WI38 (cell line): ENCODE measurements at regions not wholly inside any gene's neighbourhood (a gene's known extent, or its start where the extent isn't known, plus 50 kb on each side); places are given as distances from the start of the nearest gene placed in this dataset.

Experiments used
- H3K4me3 ChIP-seq: 2 replicates; pipeline ENCODE4 v1.5.1; 2011; ENCODE audit warnings: low read depth, mild to moderate bottlenecking, control low read depth, low read length
- TF ChIP-seq, protein P1 (sequence below): IDR thresholded peaks from 2 replicates; pipeline ENCODE4 v1.5.1; 2012; ENCODE audit warnings: low read depth, mild to moderate bottlenecking, control low read depth, low read length

- H3K4me3 ChIP-seq, result no peak overlapping the region
- TF ChIP-seq, protein P1, sequence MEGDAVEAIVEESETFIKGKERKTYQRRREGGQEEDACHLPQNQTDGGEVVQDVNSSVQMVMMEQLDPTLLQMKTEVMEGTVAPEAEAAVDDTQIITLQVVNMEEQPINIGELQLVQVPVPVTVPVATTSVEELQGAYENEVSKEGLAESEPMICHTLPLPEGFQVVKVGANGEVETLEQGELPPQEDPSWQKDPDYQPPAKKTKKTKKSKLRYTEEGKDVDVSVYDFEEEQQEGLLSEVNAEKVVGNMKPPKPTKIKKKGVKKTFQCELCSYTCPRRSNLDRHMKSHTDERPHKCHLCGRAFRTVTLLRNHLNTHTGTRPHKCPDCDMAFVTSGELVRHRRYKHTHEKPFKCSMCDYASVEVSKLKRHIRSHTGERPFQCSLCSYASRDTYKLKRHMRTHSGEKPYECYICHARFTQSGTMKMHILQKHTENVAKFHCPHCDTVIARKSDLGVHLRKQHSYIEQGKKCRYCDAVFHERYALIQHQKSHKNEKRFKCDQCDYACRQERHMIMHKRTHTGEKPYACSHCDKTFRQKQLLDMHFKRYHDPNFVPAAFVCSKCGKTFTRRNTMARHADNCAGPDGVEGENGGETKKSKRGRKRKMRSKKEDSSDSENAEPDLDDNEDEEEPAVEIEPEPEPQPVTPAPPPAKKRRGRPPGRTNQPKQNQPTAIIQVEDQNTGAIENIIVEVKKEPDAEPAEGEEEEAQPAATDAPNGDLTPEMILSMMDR, result no peak
Measured at GRCh38 chr6:101102702-101103101, 221.6 kb upstream of the ASCC3 start.

GRCh38 chr6:101108286-101108685, 227.2 kb upstream of the ASCC3 start:
- no peak overlapping the region for H3K4me3 ChIP-seq

GRCh38 chr6:101110814-101111213, 229.7 kb upstream of the ASCC3 start:
- no peak overlapping the region for H3K4me3 ChIP-seq
- TF ChIP-seq, protein P1, result no peak

More at GRCh38 chr6:101108286-101108685, 227.2 kb upstream of the ASCC3 start:
- TF ChIP-seq, protein P1, result no peak

GRCh38 chr6:101113468-101114260, 232.5 kb upstream of the ASCC3 start:
- TF ChIP-seq, protein P1, result no peak
- no peak overlapping the region for H3K4me3 ChIP-seq

DNA sequence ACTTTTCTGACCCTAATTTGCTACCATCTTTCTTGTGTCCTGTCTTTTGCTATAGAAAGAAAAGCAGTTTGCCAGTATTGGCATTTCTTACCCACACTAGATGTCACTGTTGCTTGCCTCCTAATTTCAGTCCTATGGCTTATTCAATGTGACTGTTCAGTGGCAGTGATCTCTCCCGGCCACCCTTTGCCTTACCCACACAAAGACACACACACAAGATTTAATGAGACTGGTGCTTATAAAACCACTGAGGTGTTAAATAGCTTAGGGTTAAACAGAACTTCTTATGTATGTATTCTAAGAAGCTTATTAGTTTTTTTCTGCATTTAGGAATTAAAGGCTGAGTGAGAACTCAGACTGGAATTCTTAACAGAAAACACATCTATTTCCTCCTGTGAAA, 233.6 kb upstream of the ASCC3 start:
- no peak overlapping the region for H3K4me3 ChIP-seq

GRCh38 chr6:101116337-101116736, 235.2 kb upstream of the ASCC3 start:
- no peak overlapping the region for H3K4me3 ChIP-seq
- TF ChIP-seq, protein P1, result no peak

More for the DNA sequence above, 233.6 kb upstream of the ASCC3 start:
- TF ChIP-seq, protein P1, result no peak

GRCh38 chr6:101117393-101118135, 236.4 kb upstream of the ASCC3 start:
- H3K4me3 ChIP-seq, result no peak overlapping the region
- TF ChIP-seq, protein P1, result no peak
